ENCODE measurements at regions not wholly inside any gene's neighbourhood (a gene's known extent, or its start where the extent isn't known, plus 50 kb on each side); places are given as distances from the start of the nearest gene placed in this dataset.

DNA sequence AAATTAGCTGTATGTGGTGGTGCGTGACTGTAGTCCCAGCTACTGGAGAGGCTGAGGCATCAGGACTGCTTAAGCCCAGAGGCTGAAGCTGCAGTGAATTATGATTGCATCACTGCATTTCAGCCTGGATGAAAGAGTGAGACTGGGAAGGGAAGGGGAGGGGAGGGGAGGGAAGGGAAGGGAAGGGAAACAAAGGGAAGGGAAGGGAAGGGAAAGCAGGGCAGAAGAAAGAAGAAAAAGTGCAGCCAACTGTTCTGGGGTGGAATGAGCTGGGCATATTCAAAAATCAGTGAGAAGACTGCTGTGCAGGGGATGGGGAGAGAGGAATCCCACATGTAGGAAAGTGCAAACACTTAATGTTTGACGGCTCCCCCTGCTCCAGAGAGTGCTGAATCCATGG lies 905.5 kb downstream of the UQCRFS1 start:
- TF ChIP-seq, protein P1, sequence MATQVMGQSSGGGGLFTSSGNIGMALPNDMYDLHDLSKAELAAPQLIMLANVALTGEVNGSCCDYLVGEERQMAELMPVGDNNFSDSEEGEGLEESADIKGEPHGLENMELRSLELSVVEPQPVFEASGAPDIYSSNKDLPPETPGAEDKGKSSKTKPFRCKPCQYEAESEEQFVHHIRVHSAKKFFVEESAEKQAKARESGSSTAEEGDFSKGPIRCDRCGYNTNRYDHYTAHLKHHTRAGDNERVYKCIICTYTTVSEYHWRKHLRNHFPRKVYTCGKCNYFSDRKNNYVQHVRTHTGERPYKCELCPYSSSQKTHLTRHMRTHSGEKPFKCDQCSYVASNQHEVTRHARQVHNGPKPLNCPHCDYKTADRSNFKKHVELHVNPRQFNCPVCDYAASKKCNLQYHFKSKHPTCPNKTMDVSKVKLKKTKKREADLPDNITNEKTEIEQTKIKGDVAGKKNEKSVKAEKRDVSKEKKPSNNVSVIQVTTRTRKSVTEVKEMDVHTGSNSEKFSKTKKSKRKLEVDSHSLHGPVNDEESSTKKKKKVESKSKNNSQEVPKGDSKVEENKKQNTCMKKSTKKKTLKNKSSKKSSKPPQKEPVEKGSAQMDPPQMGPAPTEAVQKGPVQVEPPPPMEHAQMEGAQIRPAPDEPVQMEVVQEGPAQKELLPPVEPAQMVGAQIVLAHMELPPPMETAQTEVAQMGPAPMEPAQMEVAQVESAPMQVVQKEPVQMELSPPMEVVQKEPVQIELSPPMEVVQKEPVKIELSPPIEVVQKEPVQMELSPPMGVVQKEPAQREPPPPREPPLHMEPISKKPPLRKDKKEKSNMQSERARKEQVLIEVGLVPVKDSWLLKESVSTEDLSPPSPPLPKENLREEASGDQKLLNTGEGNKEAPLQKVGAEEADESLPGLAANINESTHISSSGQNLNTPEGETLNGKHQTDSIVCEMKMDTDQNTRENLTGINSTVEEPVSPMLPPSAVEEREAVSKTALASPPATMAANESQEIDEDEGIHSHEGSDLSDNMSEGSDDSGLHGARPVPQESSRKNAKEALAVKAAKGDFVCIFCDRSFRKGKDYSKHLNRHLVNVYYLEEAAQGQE (IDR thresholded peaks at IDR 0.05; ENCODE audit: low read depth) = no peak
- TF ChIP-seq CEBPB (IDR thresholded peaks at IDR 0.05) (peak; percentile 43; the same call in 1 of the 2 replicates), TEAD4 (IDR thresholded peaks at IDR 0.05) (no peak), USF1 (IDR thresholded peaks at IDR 0.05) (no peak)

DNA sequence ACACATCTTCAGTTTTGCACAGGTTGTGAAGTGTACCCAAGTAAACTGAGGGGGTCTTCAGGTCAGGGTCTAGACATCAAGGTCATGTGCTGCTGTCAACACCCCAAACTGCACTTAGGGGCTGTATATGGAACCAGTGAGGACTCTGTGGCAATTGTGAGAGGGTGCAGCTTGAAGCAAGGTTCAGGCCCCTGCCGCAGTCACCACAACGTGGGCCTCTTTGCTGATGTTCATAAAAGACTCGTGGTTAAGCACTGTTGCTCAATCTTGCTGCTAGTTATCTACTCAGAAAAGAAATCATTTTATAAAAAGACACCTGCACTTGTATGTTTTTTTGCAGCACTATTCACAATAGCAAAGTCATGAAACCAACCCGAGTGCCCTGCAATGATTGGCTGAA lies 907.4 kb downstream of the UQCRFS1 start:
- TF ChIP-seq, protein P2, sequence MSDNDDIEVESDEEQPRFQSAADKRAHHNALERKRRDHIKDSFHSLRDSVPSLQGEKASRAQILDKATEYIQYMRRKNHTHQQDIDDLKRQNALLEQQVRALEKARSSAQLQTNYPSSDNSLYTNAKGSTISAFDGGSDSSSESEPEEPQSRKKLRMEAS (IDR thresholded peaks at IDR 0.05) = no peak
- TF ChIP-seq RAD21 (IDR thresholded peaks at IDR 0.05; ENCODE audit: low read depth) (no peak), TCF12 (IDR thresholded peaks at IDR 0.05; ENCODE audit: low read depth) (no peak), TAF1 (IDR thresholded peaks at IDR 0.05; ENCODE audit: low read depth) (no peak), ZBTB7A (IDR thresholded peaks at IDR 0.05; ENCODE audit: low read depth) (no peak), NFIC (IDR thresholded peaks at IDR 0.05) (no peak), EGR1 (IDR thresholded peaks at IDR 0.05) (no peak), USF1 (IDR thresholded peaks at IDR 0.05) (no peak), TEAD4 (IDR thresholded peaks at IDR 0.05) (no peak), CREB1 (IDR thresholded peaks at IDR 0.05; ENCODE audit: low read depth) (no peak), CEBPB (IDR thresholded peaks at IDR 0.05) (no peak), EP300 (IDR thresholded peaks at IDR 0.05; ENCODE audit: borderline replicate concordance) (no peak)
- TF ChIP-seq, protein P1 (IDR thresholded peaks at IDR 0.05; ENCODE audit: low read depth) = no peak

- TF ChIP-seq EP300 (IDR thresholded peaks at IDR 0.05; ENCODE audit: borderline replicate concordance) (no peak), RAD21 (IDR thresholded peaks at IDR 0.05; ENCODE audit: low read depth) (no peak), YY1 (IDR thresholded peaks at IDR 0.05; ENCODE audit: low read depth) (no peak), USF1 (IDR thresholded peaks at IDR 0.05) (no peak), CREB1 (IDR thresholded peaks at IDR 0.05; ENCODE audit: low read depth) (no peak), TCF12 (IDR thresholded peaks at IDR 0.05; ENCODE audit: low read depth) (no peak), NFIC (IDR thresholded peaks at IDR 0.05) (no peak), ZBTB7A (IDR thresholded peaks at IDR 0.05; ENCODE audit: low read depth) (no peak), FOXM1 (IDR thresholded peaks at IDR 0.05; ENCODE audit: borderline replicate concordance, low read depth) (no peak), EGR1 (IDR thresholded peaks at IDR 0.05) (no peak), TAF1 (IDR thresholded peaks at IDR 0.05; ENCODE audit: low read depth) (no peak), CEBPB (IDR thresholded peaks at IDR 0.05) (no peak), TEAD4 (IDR thresholded peaks at IDR 0.05) (no peak)
- TF ChIP-seq, protein P1 (IDR thresholded peaks at IDR 0.05; ENCODE audit: low read depth) = no peak
- TF ChIP-seq, protein P2 (IDR thresholded peaks at IDR 0.05) = no peak
Measured at GRCh38 chr19:28303502-28303901, 909.4 kb downstream of the UQCRFS1 start.

GRCh38 chr19:28301961-28302360 lies 911.0 kb downstream of the UQCRFS1 start:
- no peak for TF ChIP-seq EGR1 (IDR thresholded peaks at IDR 0.05)
- TF ChIP-seq TAF1 (IDR thresholded peaks at IDR 0.05; ENCODE audit: low read depth) = no peak

DNA sequence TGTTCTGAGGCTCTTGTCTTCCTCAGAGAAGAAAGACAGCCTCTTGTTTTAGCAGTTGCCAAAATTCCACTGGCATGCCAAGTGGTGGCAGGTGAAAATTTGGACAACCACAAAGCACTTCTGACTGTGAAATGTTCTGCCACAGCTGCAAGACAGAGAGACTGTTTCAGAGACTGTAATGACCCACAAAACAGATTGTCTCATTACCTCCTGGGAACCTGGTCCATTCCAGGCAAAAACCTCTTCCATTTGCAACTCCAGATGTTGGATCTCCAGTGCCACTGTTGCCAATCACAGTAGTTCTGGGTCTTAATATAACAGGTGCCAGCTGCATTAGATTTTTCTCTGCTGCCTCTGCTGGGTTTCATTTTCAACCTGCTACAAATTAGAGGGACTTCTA lies 911.5 kb downstream of the UQCRFS1 start:
- TF ChIP-seq, protein P1 (IDR thresholded peaks at IDR 0.05; ENCODE audit: low read depth) = no peak
- no peak for TF ChIP-seq RAD21 (IDR thresholded peaks at IDR 0.05; ENCODE audit: low read depth)
- TF ChIP-seq EP300 (IDR thresholded peaks at IDR 0.05; ENCODE audit: borderline replicate concordance) = no peak
- TF ChIP-seq YY1 (IDR thresholded peaks at IDR 0.05; ENCODE audit: low read depth) = no peak
- TF ChIP-seq EGR1 (IDR thresholded peaks at IDR 0.05) = no peak
- TF ChIP-seq NFIC (IDR thresholded peaks at IDR 0.05) = no peak
- no peak for TF ChIP-seq USF1 (IDR thresholded peaks at IDR 0.05)
- no peak for TF ChIP-seq TCF12 (IDR thresholded peaks at IDR 0.05; ENCODE audit: low read depth)
- TF ChIP-seq CREB1 (IDR thresholded peaks at IDR 0.05; ENCODE audit: low read depth) = no peak
- TF ChIP-seq FOXM1 (IDR thresholded peaks at IDR 0.05; ENCODE audit: borderline replicate concordance, low read depth) = no peak
- TF ChIP-seq, protein P2 (IDR thresholded peaks at IDR 0.05) = no peak
- no peak for TF ChIP-seq TAF1 (IDR thresholded peaks at IDR 0.05; ENCODE audit: low read depth)

Data from Ishikawa (cell line).